LNCAP (cell line): ENCODE measurements at regions not wholly inside any gene's neighbourhood (a gene's known extent, or its start where the extent isn't known, plus 50 kb on each side); places are given as distances from the start of the nearest gene placed in this dataset.

Source experiments
- CTCF ChIP-seq: fragments of 450-650 bp; IDR thresholded peaks from 2 replicates; pipeline ENCODE4 v1.5.1; 2017; ENCODE audit warnings: mild to moderate bottlenecking

GRCh38 chr19:13623716-13624710 lies 117.7 kb upstream of the CACNA1A start:
- TF ChIP-seq CTCF, result no peak

DNA sequence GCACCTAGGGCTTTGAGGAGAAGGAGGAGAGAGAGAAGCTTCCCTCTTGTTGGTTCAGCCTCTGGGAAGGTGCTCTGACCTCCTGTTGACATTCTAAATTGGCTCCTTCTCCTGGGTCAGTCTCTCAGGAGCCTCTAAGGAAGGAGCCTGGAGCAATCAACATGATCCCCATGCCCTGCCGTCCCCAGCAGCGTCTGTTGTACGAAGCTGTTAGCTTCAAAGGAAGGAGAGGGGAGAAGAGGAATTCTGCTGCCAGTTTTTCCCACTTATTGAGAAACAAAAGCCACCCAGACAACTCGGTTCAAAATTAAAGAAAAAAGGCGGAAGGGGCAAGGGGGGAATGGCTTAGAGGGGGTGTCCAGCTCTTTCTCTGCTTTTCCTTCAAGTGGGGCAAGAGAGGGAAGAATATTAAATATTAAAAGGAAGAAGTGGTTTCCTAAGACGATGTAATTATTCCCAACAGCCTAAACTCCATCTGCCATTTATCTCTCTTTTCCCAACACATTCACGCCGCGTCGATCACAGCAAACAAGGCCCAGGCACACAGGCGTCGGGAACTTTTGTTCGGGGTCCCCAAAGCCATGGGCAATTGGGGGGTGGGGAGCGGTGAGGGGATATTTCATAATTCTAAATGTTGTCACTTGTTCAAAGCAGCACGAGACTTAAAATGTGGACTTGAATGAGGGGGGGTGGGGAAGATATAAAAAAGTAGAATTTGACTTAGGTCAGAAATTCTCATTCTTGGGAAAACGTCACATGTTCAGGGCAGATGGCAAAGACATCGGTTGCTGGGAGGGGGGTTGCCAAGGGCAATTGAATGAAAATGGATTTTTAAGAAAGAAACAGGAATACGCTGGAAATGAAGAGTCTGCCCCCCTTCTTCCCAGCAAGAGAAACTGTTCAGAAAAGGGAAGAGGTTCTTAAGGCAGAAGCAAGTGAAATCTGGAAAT lies 116.8 kb upstream of the CACNA1A start:
- TF ChIP-seq CTCF, result no peak

DNA sequence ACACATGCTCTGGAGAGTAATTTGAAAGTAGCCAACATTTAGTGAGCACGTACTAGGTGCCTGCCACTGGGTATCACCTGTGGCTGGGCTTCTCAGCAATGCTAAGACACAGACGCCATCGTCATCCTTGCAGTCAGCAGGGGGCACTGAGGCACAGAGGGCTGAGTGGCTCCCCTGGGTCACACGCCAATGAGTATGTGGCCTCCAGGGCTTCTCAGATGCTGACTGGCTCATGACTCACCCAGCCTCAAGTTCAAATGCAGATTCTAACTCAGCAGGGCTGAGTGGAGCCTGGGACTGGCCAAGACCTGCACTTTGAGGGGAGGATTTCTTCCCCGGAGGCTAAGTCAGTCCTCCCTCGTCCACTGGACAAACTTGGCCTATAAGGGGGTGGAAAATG lies 115.1 kb upstream of the CACNA1A start:
- no peak for TF ChIP-seq CTCF

DNA sequence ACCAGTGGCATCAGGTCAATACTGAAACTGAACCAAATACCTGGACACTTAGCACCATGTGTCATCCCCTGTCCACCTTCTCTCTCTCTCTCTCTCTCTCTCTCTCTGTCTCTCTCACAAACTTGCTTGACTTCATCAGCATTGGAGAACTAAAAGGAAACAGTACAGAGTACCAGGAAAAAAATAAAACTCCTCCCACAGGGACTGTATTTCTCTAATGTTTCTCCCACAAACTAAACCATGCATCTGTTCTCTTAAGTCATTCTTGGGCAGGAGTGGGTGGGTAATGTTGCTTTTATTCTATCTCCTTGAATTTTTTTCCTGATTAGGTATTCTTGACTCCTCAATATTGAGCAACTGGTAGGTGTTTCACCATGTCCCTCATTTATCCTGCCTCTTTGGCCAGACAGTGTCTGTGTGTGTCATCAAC lies 112.9 kb upstream of the CACNA1A start:
- TF ChIP-seq CTCF, result no peak

DNA sequence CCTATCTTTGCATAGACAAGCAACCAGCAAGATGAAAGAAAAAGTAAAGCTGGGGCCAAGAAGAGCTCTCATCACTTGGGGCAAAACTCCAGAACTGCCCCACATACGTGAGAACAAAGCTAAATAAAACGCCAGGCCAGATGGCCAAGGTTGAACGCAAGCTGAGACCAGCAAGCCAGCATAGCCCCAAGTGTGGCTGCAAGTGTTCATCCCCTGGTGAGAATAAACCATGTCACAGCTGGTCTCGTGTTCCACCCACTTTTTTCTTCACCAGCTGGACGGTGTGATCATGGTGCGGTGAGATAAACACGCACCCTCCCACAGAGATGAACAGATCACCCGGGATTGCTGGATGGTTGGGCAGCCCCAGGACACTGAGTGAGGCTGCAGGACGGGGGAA lies 109.6 kb upstream of the CACNA1A start:
- TF ChIP-seq CTCF, result no peak

DNA sequence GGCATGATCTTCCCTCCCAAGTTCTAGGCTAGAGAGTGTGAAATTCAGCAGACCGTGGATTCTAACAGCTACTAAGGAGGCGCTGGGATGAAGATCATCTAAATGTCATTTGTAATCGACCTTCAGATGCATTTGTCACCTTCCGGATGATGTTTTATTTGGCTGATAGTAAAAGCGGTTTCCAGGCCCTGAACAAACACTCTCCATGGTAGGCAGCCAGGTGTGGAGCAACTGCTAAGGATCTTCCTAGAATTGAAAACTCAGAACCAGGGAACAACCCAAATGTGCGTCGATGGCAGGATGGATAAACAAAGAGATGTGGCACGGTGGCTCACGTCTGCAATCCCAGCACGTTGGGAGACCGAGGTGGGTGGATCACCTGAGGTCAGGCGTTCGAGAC lies 107.2 kb upstream of the CACNA1A start:
- TF ChIP-seq CTCF, result no peak

DNA sequence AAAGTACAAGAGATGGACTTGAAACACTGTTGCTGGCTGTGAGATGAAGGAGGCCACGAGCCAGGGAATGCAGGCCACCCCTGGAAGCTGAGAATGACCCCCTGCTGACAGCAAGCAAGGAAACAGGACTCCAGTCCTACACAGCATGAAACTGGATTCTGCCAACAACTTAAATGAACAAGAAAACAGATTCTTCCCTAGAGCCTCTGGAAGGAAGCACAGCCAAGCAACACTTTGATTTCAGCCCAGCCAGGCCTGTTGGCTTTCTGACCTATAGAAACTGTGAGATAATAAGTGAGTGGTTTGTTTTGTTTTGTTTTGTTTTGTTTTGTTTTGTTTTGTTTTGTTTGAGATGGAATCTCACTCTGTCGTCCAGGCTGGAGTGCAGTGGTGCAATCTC lies 105.3 kb upstream of the CACNA1A start:
- no peak for TF ChIP-seq CTCF
